CD4-positive, alpha-beta T cell (primary cell): ENCODE measurements at regions not wholly inside any gene's neighbourhood (a gene's known extent, or its start where the extent isn't known, plus 50 kb on each side); places are given as distances from the start of the nearest gene placed in this dataset.

ENCODE experiments used
- ATAC-seq: fragments of 200-7000 bp; cut with Tn5 transposase; one replicate; pipeline ENCODE4 v1.10.0; 2022; ENCODE audit warnings: mild to moderate bottlenecking; ENCODE audit not compliant: poor library complexity
- CTCF ChIA-PET: fragments of 350-600 bp; sonication (Branson Sonifier 250); formaldehyde crosslinking; loops from one replicate; lab custom pipeline; 2021; ENCODE audit warnings: antibody characterized with exemption, inconsistent platforms; lab: Charles Lee
- POLR2A ChIA-PET: fragments of 350-600 bp; sonication (Branson Sonifier 250); formaldehyde crosslinking; loops from one replicate; lab custom pipeline; 2021; ENCODE audit warnings: antibody characterized with exemption, inconsistent platforms; lab: Charles Lee
- DNase-seq, 14 experiments: peaks; one replicate each; pipeline ENCODE4 v3.0.0-alpha.2; 2013 to 2020; ENCODE audit warnings: mixed read lengths in 2 of 14
- H3K27ac ChIP-seq, 2 donors: one replicate each; pipeline versions ENCODE4 v1.5.1 to v1.7.0; 2013; ENCODE audit warnings: low read length in 2 of 2, low read depth in 1 of 2, mild to moderate bottlenecking in 1 of 2
- H3K27me3 ChIP-seq, 2 experiments: 1 replicate in 1 of 2; 2 replicates in 1 of 2; pipeline versions ENCODE4 v1.6.1 to v1.7.0; 2013; ENCODE audit warnings: low read length in 2 of 2, control low read depth in 1 of 2, mild to moderate bottlenecking in 1 of 2, moderate library complexity in 1 of 2; ENCODE audit not compliant: insufficient read depth in 2 of 2, control insufficient read depth in 1 of 2
- H3K36me3 ChIP-seq: one replicate; pipeline ENCODE4 v1.6.1; 2013; ENCODE audit warnings: low read length, control low read depth; ENCODE audit not compliant: insufficient read depth
- H3K4me1 ChIP-seq: one replicate; pipeline ENCODE4 v1.6.1; 2013; ENCODE audit warnings: low read length, control low read depth; ENCODE audit not compliant: insufficient read depth
- H3K4me3 ChIP-seq: one replicate; pipeline ENCODE4 v1.5.1; 2013; ENCODE audit warnings: mild to moderate bottlenecking, low read length, moderate library complexity
- H3K9me3 ChIP-seq, 2 experiments: 1 replicate in 1 of 2; 2 replicates in 1 of 2; pipeline versions ENCODE4 v1.6.1 to v1.7.0; 2013; ENCODE audit warnings: low read length in 2 of 2, mild to moderate bottlenecking in 2 of 2, control low read depth in 1 of 2, moderate library complexity in 1 of 2; ENCODE audit not compliant: control insufficient read depth in 1 of 2, insufficient read depth in 1 of 2
- H3K27ac Mint-ChIP-seq: one replicate; pipeline ENCODE4 v1.8.0; 2020; ENCODE audit warnings: mixed read lengths
- H3K27me3 Mint-ChIP-seq: one replicate; pipeline ENCODE4 v1.8.0; 2021; ENCODE audit warnings: mixed read lengths
- H3K36me3 Mint-ChIP-seq: one replicate; pipeline ENCODE4 v1.8.0; 2021; ENCODE audit warnings: low read depth, mixed read lengths
- H3K4me1 Mint-ChIP-seq: one replicate; pipeline ENCODE4 v1.8.0; 2021; ENCODE audit warnings: low read depth, mixed read lengths
- H3K4me3 Mint-ChIP-seq: one replicate; pipeline ENCODE4 v1.8.0; 2020; ENCODE audit warnings: mild to moderate bottlenecking, mixed read lengths
- H3K9me3 Mint-ChIP-seq: one replicate; pipeline ENCODE4 v1.8.0; 2020; ENCODE audit warnings: mixed read lengths
- intact Hi-C, 2 experiments: fragments of 100-400 bp; cut with DNase I in 1 of 2; cut with micrococcal nuclease in 1 of 2; formaldehyde crosslinking; loops; one replicate each; pipeline versions ENCODE4 v1.15.1 to v1.9.0; 2023 to 2025; cut with DNase I, micrococcal nuclease
- TF ChIP-seq, protein P1 (sequence below): fragments of 200-600 bp; IDR thresholded peaks from one replicate; pipeline ENCODE4 v1.8.0; 2022; ENCODE audit warnings: antibody characterized with exemption, mild to moderate bottlenecking

DNA sequence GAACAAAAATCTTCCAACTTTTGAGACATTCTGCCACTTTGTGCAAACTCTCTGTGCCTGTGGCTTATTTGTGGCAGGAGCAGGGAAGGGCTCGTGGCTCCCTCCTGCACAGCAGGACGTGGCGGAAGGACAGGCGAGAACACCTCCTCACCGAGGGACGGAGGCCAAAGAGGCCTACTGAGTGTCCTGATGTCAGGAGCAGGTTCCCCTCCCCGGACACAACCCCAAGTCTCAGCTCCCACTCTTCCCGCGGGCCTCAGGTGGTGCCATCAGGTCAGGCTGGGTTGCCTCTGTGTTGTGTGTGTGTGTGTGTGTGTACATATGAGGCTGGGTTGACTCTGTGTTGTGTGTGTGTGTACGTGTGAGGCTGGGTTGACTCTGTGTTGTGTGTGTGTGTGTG is 136.8 kb upstream of the LPCAT1 start:
- Histone ChIP-seq H3K4me3 (no peak overlapping the region), H3K27ac (no peak overlapping the region), H3K4me1 (no peaks in the 10 kb centered on the region), H3K27me3 (peaks cover 29 to 38% of the 10 kb centered on the region in 2 experiments), H3K36me3 (no peaks in the 10 kb centered on the region), H3K9me3 (peaks cover 0 to 4% of the 10 kb centered on the region in 2 experiments)
- POLR2A ChIA-PET, result no interaction called here
- peaks cover 4% of the 10 kb centered on the region for H3K4me1 Mint-ChIP-seq
- H3K27me3 Mint-ChIP-seq, result peaks cover 68% of the 10 kb centered on the region
- no peak overlapping the region for H3K4me3 Mint-ChIP-seq
- ATAC-seq, result no peak
- no peaks in the 10 kb centered on the region for H3K9me3 Mint-ChIP-seq
- CTCF ChIA-PET, result no interaction called here
- DNase-seq, result no peak
- no peak overlapping the region for H3K27ac Mint-ChIP-seq
- TF ChIP-seq, protein P1, sequence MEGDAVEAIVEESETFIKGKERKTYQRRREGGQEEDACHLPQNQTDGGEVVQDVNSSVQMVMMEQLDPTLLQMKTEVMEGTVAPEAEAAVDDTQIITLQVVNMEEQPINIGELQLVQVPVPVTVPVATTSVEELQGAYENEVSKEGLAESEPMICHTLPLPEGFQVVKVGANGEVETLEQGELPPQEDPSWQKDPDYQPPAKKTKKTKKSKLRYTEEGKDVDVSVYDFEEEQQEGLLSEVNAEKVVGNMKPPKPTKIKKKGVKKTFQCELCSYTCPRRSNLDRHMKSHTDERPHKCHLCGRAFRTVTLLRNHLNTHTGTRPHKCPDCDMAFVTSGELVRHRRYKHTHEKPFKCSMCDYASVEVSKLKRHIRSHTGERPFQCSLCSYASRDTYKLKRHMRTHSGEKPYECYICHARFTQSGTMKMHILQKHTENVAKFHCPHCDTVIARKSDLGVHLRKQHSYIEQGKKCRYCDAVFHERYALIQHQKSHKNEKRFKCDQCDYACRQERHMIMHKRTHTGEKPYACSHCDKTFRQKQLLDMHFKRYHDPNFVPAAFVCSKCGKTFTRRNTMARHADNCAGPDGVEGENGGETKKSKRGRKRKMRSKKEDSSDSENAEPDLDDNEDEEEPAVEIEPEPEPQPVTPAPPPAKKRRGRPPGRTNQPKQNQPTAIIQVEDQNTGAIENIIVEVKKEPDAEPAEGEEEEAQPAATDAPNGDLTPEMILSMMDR, result no peak
- no peaks in the 10 kb centered on the region for H3K36me3 Mint-ChIP-seq
- intact Hi-C loops, result no loop called here

DNA sequence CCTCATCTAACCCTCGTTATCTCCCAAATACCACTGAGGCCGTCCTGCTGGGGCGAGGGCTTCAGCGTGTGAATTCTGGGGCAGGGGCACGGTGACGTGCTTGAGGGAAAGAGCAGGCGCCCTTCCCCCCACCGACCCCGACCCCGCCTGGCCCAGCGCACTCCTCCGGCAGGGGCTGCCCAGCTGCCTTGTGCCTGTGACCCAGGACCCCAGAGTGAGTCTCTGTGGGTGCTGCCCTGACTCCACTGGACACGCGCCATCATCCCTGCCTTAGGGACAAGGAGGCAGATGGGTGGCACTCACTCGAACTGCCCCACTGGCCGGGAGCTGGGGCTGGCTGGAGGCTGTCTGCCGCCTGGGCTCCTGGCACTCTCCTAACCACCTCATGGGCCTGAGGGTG is 136.2 kb upstream of the LPCAT1 start:
- no peak overlapping the region for H3K4me3 ChIP-seq
- ChIA-PET CTCF (interaction anchor here (1.0 kb wide), 1 partner anchor 15 kb away, joined by 3 read pairs; no protein-coding TSS in a partner anchor), POLR2A (no interaction called here)
- H3K36me3 ChIP-seq, result no peaks in the 10 kb centered on the region
- Mint-ChIP-seq H3K27ac (no peak overlapping the region), H3K4me1 (no peaks in the 10 kb centered on the region), H3K4me3 (no peak overlapping the region), H3K27me3 (peaks cover 63% of the 10 kb centered on the region), H3K9me3 (no peaks in the 10 kb centered on the region), H3K36me3 (no peaks in the 10 kb centered on the region)
- no peak for ATAC-seq
- H3K4me1 ChIP-seq, result no peaks in the 10 kb centered on the region
- intact Hi-C loops, result no loop called here
- H3K27ac ChIP-seq, result no peak overlapping the region
- TF ChIP-seq, protein P1, result no peak
- H3K27me3 ChIP-seq, result peaks cover 27 to 34% of the 10 kb centered on the region in 2 experiments
- peaks cover 0 to 4% of the 10 kb centered on the region in 2 experiments for H3K9me3 ChIP-seq
- no peak for DNase-seq

DNA sequence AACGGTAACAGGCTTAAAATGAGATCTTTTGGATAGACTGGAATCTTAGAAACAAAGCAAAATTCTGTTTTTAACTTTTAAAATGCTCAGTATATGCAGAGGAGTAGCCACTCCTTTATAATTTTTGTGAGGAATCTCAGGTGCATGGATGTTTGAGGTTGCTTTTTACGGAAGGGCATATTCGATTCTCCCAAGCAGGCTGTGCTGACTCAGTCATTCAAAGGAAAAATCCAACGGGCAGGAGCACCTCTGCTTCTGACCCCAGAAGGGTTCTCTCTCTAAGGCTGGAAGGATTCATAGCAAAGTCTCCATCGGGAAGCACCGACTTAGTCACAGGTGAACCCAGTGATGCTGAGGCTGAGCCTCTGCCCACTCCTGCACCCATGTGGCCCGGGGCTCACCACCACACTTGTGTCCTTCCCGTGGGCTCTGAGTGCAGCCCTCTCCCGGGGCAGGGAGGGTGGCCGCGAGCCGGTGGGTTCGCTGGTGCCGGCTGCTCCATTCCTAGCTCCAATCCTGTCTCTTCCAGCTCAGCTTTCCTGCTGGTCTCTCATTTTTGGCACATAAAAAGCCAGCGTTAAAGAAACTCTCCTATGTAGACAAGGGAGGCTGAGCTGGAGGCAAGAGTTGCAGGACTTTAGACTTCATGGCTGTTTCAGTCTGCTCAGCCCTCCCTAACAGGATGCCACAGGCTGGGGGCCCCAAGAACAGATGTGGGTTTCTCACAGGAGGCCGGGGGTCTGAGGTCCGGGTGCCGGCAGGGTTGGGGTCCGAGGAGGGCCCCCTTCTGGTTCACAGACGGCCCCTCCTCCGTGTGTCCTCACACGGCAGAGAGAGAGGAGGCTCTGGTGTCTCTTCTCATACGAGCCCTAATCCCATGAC is 135.6 kb upstream of the LPCAT1 start:
- H3K27me3 ChIP-seq, result peaks cover 27 to 37% of the 10 kb centered on the region in 2 experiments
- TF ChIP-seq, protein P1, result no peak
- H3K36me3 ChIP-seq, result no peaks in the 10 kb centered on the region
- POLR2A ChIA-PET, result no interaction called here
- ATAC-seq (no peak), DNase-seq (no peak)
- Mint-ChIP-seq H3K27me3 (peaks cover 62% of the 10 kb centered on the region), H3K27ac (no peak overlapping the region), H3K36me3 (no peaks in the 10 kb centered on the region), H3K4me3 (no peak overlapping the region), H3K9me3 (no peaks in the 10 kb centered on the region), H3K4me1 (no peaks in the 10 kb centered on the region)
- peaks cover under 1% of the 10 kb centered on the region for H3K4me1 ChIP-seq
- H3K4me3 ChIP-seq, result no peak overlapping the region
- intact Hi-C loops, result no loop called here
- H3K27ac ChIP-seq, result no peak overlapping the region
- peaks cover 0 to 4% of the 10 kb centered on the region in 2 experiments for H3K9me3 ChIP-seq
- CTCF ChIA-PET, result interaction anchor here (1.0 kb wide), 1 partner anchor 14 kb away, joined by 3 read pairs; no protein-coding TSS in a partner anchor
